ENCODE measurements at regions not wholly inside any gene's neighbourhood (a gene's known extent, or its start where the extent isn't known, plus 50 kb on each side); places are given as distances from the start of the nearest gene placed in this dataset.

- no peak overlapping the region for H4K8ac ChIP-seq (ENCODE audit: extremely low read depth, insufficient read depth, low read length)
- H3K4ac ChIP-seq (replicated peaks; ENCODE audit: insufficient read length, low read depth, low read length) = no peak overlapping the region
- no peak overlapping the region for H3K9ac ChIP-seq (replicated peaks in 1 of 4; ENCODE audit: extremely low read depth in 1 of 4, low read depth in 3 of 4, low read length in 3 of 4)
- no peak overlapping the region for H4K91ac ChIP-seq (replicated peaks; ENCODE audit: insufficient read length, low read length)
- 93% methylated on average over 4 of the region's 4 CpGs; no CpG with 5 or more reads in 1 of the 2 experiments for WGBS, 2 experiments (ENCODE audit: extremely low coverage in 1 of 2, insufficient coverage in 1 of 2, insufficient read length in 1 of 2, insufficient replicate concordance in 2 of 2, low coverage in 1 of 2, low lambda C conversion rate in 2 of 2, missing lambda C conversion rate in 1 of 2)
- no peaks in the 10 kb centered on the region for H3K79me2 ChIP-seq (ENCODE audit: control insufficient read depth in 1 of 2, insufficient read depth in 2 of 2, low read length in 2 of 2)
- H3K18ac ChIP-seq (ENCODE audit: extremely low read depth, low read length) = no peak overlapping the region
- POLR2A ChIA-PET (ENCODE audit: partially characterized antibody) = no interaction called here
- H2BK15ac ChIP-seq (ENCODE audit: low read length) = no peak overlapping the region
- H2BK5ac ChIP-seq (ENCODE audit: low read depth, low read length) = no peak overlapping the region
- H3K9me3 ChIP-seq (ENCODE audit: insufficient read depth in 2 of 2, low read depth in 1 of 2, low read length in 1 of 2) = no peaks in the 10 kb centered on the region
- H3K27ac ChIP-seq (ENCODE audit: low read depth, low read length) = no peak overlapping the region
- no peaks in the 10 kb centered on the region for H3K27me3 ChIP-seq (replicated peaks in 1 of 4; ENCODE audit: control insufficient read depth in 3 of 4, extremely low read depth in 1 of 4, insufficient read depth in 3 of 4, low read length in 3 of 4)
- H2AK5ac ChIP-seq (ENCODE audit: low read depth, low read length) = no peak overlapping the region
- no peak overlapping the region for H2BK20ac ChIP-seq (ENCODE audit: low read length)
- no peak overlapping the region for H3K14ac ChIP-seq (ENCODE audit: insufficient read length)
- H2BK12ac ChIP-seq (ENCODE audit: low read depth, low read length) = no peak overlapping the region
- H3K4me2 ChIP-seq (ENCODE audit: insufficient read depth in 1 of 2, low read depth in 2 of 2, low read length in 2 of 2) = no peak overlapping the region
- CTCF ChIA-PET (ENCODE audit: partially characterized antibody) = interaction anchor here (1.2 to 1.4 kb wide), 2 partner anchors 9 to 121 kb away, joined by 3 to 7 read pairs; no protein-coding TSS in a partner anchor
- FAIRE-seq (no peak), DNase-seq (ENCODE audit: low read depth in 1 of 2, low spot score in 2 of 2) (no peak)
- H2AFZ ChIP-seq (ENCODE audit: low read length) = peak overlapping the region; percentile 23; the same call in 1 of the 2 replicates
- peaks cover 0 to 4% (median 2%) of the 10 kb centered on the region in 4 experiments; a peak in 2 of 7 replicates for H3K4me1 ChIP-seq (replicated peaks in 1 of 4; ENCODE audit: control insufficient read depth in 3 of 4, insufficient read depth in 4 of 4, low read length in 3 of 4)
- no peak overlapping the region for H3K56ac ChIP-seq (replicated peaks; ENCODE audit: insufficient read length, low read depth, low read length)
- H3K79me1 ChIP-seq (ENCODE audit: low read depth, low read length) = no peaks in the 10 kb centered on the region
- H3K4me3 ChIP-seq (ENCODE audit: extremely low read depth in 1 of 4, insufficient read depth in 2 of 4, low read depth in 3 of 4, low read length in 4 of 4) = no peak overlapping the region
- no peak overlapping the region for H2BK120ac ChIP-seq (replicated peaks; ENCODE audit: low read depth, low read length)
- H3K23ac ChIP-seq (ENCODE audit: insufficient read length) = no peak overlapping the region
- no peaks in the 10 kb centered on the region for H3K23me2 ChIP-seq (ENCODE audit: low read depth, low read length)
- no peaks in the 10 kb centered on the region for H4K20me1 ChIP-seq (replicated peaks in 1 of 2; ENCODE audit: control insufficient read depth in 1 of 2, insufficient read depth in 2 of 2, low read length in 2 of 2)
- H4K5ac ChIP-seq (ENCODE audit: insufficient read length, low read depth, low read length) = no peak overlapping the region
- no peaks in the 10 kb centered on the region for H3K36me3 ChIP-seq (ENCODE audit: control insufficient read depth in 2 of 4, insufficient read depth in 4 of 4, low read length in 3 of 4)
- TF ChIP-seq TAF1 (IDR thresholded peaks at IDR 0.05; ENCODE audit: low read depth, low read length) (no peak), YY1 (IDR thresholded peaks at IDR 0.05; ENCODE audit: low read depth, low read length) (no peak)
Measured at GRCh38 chr2:39608263-39608575, 57.5 kb upstream of the TMEM178A start.

All from H1 (cell line).